ENCODE measurements at regions not wholly inside any gene's neighbourhood (a gene's known extent, or its start where the extent isn't known, plus 50 kb on each side); places are given as distances from the start of the nearest gene placed in this dataset.
"Not testable (repeated sequence)": the region's sequence is repeated elsewhere in the genome, so short reads cannot be mapped to it uniquely, and the experiment has no call there.

DNA sequence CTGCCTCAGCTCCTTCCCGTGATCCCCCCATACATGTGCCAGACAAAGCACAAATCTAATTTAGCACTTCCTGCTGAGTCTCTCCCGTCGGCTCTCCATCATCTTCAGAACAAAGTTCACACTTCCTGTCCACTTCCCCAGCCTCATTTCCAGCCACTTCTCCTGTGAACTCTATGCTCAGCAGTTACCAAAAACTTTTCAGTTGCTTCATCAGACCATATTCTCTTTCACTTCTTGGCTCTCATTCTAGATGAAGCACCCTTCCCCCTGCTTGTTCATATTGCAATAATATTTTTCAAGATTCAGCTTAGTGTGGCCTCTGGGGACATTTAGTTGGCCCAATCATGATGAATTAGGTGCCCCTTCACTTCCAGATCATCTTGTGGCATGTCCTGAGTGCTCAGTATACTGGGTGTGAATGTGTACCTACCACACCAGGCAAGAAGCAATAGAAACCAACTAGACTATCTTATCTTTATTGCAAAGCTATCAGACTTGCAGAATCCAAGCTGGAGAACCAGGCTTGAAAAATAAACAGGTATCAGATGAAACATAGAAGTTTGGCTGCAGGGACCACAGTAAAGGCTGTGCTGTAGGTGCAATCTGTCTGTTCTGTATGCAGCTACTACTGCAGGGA is 115.8 kb downstream of the NXPE2 start:
- no peaks in the 10 kb centered on the region for H3K27me3 ChIP-seq (replicated peaks; ENCODE audit: control insufficient read depth, insufficient read depth, low read length)
- H3K4me3 ChIP-seq (replicated peaks; ENCODE audit: low read depth, low read length): no peak overlapping the region
- DNase-seq (ENCODE audit: extremely low read depth, insufficient read length): no peak
- TF ChIP-seq, protein P1, sequence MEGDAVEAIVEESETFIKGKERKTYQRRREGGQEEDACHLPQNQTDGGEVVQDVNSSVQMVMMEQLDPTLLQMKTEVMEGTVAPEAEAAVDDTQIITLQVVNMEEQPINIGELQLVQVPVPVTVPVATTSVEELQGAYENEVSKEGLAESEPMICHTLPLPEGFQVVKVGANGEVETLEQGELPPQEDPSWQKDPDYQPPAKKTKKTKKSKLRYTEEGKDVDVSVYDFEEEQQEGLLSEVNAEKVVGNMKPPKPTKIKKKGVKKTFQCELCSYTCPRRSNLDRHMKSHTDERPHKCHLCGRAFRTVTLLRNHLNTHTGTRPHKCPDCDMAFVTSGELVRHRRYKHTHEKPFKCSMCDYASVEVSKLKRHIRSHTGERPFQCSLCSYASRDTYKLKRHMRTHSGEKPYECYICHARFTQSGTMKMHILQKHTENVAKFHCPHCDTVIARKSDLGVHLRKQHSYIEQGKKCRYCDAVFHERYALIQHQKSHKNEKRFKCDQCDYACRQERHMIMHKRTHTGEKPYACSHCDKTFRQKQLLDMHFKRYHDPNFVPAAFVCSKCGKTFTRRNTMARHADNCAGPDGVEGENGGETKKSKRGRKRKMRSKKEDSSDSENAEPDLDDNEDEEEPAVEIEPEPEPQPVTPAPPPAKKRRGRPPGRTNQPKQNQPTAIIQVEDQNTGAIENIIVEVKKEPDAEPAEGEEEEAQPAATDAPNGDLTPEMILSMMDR (IDR thresholded peaks at IDR 0.05; ENCODE audit: insufficient read depth, low read length, poor library complexity, severe bottlenecking): no peak
- H3K36me3 ChIP-seq (ENCODE audit: control insufficient read depth, insufficient read depth, low read length): no peaks in the 10 kb centered on the region

DNA sequence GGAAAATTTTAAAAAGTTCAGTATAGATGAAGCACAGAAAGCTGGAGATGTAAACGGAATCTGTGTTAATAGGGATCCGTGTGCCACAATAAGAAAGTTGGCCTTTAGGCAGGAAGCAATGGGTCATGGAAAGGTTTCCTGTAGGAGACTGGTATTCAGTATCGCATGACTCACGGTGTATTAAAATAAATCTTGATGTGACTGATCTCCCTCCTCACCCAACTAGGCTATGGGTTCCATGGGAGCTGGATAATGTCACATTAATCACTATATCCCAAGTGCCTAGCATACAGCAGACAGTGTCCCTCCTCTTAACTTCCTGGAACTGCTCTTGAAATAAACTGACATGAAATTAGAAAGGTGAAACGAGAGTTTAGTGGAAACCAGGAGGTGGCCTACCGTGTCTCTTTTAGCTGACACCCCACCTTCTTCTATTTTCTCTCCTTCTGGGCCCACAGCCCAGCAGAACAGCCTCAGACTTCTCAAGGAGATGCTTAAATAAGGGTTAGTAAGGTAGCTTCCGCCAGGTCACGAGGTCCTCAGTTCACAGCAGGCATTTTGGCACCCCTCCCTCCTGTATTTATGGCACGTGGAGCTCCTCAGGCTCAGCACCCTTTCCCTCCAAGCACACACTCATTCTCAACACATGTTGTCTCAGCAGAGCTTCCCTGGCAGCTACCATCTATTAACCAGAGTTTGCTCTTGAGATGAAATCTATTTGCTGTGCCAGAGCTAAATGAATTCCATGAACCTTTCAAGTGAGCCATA is 118.8 kb downstream of the NXPE2 start:
- TF ChIP-seq, protein P1 (IDR thresholded peaks at IDR 0.05; ENCODE audit: insufficient read depth, low read length, poor library complexity, severe bottlenecking): no peak
- no peak for DNase-seq (ENCODE audit: extremely low read depth, insufficient read length)
- Histone ChIP-seq H3K27me3 (replicated peaks; ENCODE audit: control insufficient read depth, insufficient read depth, low read length) (no peaks in the 10 kb centered on the region), H3K36me3 (ENCODE audit: control insufficient read depth, insufficient read depth, low read length) (no peaks in the 10 kb centered on the region), H3K4me3 (replicated peaks; ENCODE audit: low read depth, low read length) (no peak overlapping the region)

DNA sequence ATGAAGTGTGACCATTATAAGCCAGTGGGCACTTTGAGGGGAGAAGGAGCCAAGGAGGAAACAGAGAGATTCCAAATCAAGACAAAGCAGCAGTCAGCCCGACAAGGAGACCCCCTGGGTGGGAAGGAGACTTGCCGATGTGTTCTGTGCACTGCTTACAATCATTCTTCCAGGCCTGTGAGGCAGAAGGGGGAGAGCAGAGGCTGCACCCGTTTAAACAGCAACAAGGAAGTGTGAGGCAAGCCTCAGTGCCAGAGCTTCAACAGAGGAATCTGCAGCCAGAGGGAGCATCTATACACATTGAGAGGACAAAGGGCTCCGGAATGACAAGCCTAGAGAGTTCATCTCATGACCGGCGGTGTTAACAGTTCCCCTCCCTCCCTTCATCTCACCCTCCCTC is 121.1 kb downstream of the NXPE2 start:
- DNase-seq (ENCODE audit: extremely low read depth, insufficient read length): no peak
- Histone ChIP-seq H3K36me3 (ENCODE audit: control insufficient read depth, insufficient read depth, low read length) (no peaks in the 10 kb centered on the region), H3K27me3 (replicated peaks; ENCODE audit: control insufficient read depth, insufficient read depth, low read length) (no peaks in the 10 kb centered on the region), H3K4me3 (replicated peaks; ENCODE audit: low read depth, low read length) (no peak overlapping the region)
- TF ChIP-seq, protein P1 (IDR thresholded peaks at IDR 0.05; ENCODE audit: insufficient read depth, low read length, poor library complexity, severe bottlenecking): no peak

DNA sequence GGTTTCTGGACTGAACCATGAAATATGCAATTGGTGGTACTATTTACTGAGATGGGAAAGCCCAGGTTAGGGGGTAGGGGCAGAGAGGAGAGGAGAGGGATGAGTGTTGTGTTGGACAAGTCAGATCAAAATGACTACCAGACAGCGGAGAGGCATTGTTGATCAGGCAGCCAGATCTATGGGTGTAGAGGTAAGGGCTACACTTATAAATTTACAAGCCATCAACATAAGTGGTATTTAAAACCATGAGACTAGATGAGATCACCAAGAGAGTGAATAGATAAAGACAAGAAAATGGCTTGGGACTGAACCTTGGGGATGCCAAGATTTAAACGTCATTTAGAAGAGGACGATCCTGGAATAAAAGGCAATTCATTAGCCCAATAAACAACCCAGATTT is 123.4 kb downstream of the NXPE2 start:
- TF ChIP-seq, protein P1 (IDR thresholded peaks at IDR 0.05; ENCODE audit: insufficient read depth, low read length, poor library complexity, severe bottlenecking): no peak
- DNase-seq (ENCODE audit: extremely low read depth, insufficient read length): no peak
- Histone ChIP-seq H3K4me3 (replicated peaks; ENCODE audit: low read depth, low read length) (no peak overlapping the region), H3K36me3 (ENCODE audit: control insufficient read depth, insufficient read depth, low read length) (no peaks in the 10 kb centered on the region), H3K27me3 (replicated peaks; ENCODE audit: control insufficient read depth, insufficient read depth, low read length) (no peaks in the 10 kb centered on the region)

DNA sequence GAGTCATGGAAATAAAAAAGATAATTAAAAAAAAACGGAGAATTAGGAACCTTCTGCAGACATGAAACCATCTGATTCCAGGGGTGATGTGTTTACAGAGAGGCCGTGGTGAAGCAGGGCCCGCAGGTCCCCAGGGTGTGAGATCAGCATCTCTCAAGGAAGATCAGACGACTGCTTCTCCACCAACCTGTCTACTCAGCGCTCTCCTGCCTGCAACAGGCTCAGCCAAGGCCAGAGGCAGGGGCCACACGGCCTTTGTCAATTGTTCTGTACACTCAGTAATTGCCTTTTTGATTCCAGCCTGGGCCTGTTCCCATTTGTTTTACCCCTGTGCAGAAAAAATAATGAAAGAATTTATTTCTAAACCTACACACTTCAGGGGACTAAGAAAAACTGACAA is 124.6 kb downstream of the NXPE2 start:
- H3K36me3 ChIP-seq (ENCODE audit: control insufficient read depth, insufficient read depth, low read length): no peaks in the 10 kb centered on the region
- no peaks in the 10 kb centered on the region for H3K27me3 ChIP-seq (replicated peaks; ENCODE audit: control insufficient read depth, insufficient read depth, low read length)
- DNase-seq (ENCODE audit: extremely low read depth, insufficient read length): no peak
- TF ChIP-seq, protein P1 (IDR thresholded peaks at IDR 0.05; ENCODE audit: insufficient read depth, low read length, poor library complexity, severe bottlenecking): no peak
- H3K4me3 ChIP-seq (replicated peaks; ENCODE audit: low read depth, low read length): no peak overlapping the region

DNA sequence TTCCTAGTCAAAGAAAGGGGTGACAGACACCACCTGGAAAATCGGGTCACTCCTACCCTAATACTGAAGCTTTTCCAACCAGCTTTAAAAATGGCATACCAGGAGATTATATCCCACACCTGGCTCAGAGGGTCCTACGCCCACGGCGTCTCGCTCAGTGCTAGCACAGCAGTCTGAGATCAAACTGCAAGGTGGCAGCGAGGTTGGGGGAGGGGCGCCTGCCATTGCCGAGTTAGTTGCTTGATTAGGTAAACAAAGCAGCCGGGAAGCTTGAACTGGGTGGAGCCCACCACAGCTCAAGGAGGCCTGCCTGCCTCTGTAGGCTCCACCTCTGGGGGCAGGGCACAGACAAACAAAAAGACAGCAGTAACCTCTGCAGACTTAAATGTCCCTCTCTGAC is 127.1 kb downstream of the NXPE2 start:
- not testable (repeated sequence) for H3K4me3 ChIP-seq (replicated peaks; ENCODE audit: low read depth, low read length); H3K27me3 ChIP-seq (replicated peaks; ENCODE audit: control insufficient read depth, insufficient read depth, low read length); H3K36me3 ChIP-seq (ENCODE audit: control insufficient read depth, insufficient read depth, low read length); DNase-seq (ENCODE audit: extremely low read depth, insufficient read length)
